ENCODE measurements at regions not wholly inside any gene's neighbourhood (a gene's known extent, or its start where the extent isn't known, plus 50 kb on each side); places are given as distances from the start of the nearest gene placed in this dataset.

GRCh38 chr16:85338638-85338982 lies 226.3 kb upstream of the CIBAR2 start:
- Histone ChIP-seq H3K4me3 (no peak overlapping the region), H3K36me3 (ENCODE audit: control insufficient read depth in 4 of 4, insufficient read depth in 4 of 4, low read length in 4 of 4) (peaks cover 0 to 3% (median 0%) of the 10 kb centered on the region in 4 donors), H3K27ac (ENCODE audit: low read depth in 1 of 2, low read length in 1 of 2) (no peak overlapping the region), H3K27me3 (ENCODE audit: control insufficient read depth in 3 of 3, insufficient read depth in 3 of 3, low read length in 2 of 3) (no peaks in the 10 kb centered on the region), H3K9me3 (ENCODE audit: control insufficient read depth in 4 of 4, insufficient read depth in 3 of 4, low read length in 3 of 4) (no peaks in the 10 kb centered on the region), H3K4me1 (ENCODE audit: control insufficient read depth in 5 of 5, insufficient read depth in 5 of 5, low read length in 5 of 5) (peaks cover 0 to 24% (median 7%) of the 10 kb centered on the region in 5 donors), H3K9ac (ENCODE audit: insufficient read depth in 1 of 2, low read length in 2 of 2) (no peak overlapping the region)
- ATAC-seq (ENCODE audit: insufficient read depth, low FRiP score) (no peak), DNase-seq (no peak)
- 93 to 95% methylated on average over 15 of the region's 15 CpGs for WGBS, 2 donors
- no peak for TF ChIP-seq CTCF (IDR thresholded peaks at IDR 0.05; ENCODE audit: control extremely low read depth, extremely low read depth)

- H3K36me3 ChIP-seq (ENCODE audit: control insufficient read depth in 4 of 4, insufficient read depth in 4 of 4, low read length in 4 of 4): peaks cover 0 to 3% (median 0%) of the 10 kb centered on the region in 4 donors
- DNase-seq: no peak
- TF ChIP-seq CTCF (IDR thresholded peaks at IDR 0.05; ENCODE audit: control extremely low read depth, extremely low read depth): no peak
- ATAC-seq (ENCODE audit: insufficient read depth, low FRiP score): no peak
- no peak overlapping the region for H3K4me3 ChIP-seq
- WGBS, 2 donors: 80 to 89% methylated on average over 24 of the region's 24 CpGs
- H3K4me1 ChIP-seq (ENCODE audit: control insufficient read depth in 5 of 5, insufficient read depth in 5 of 5, low read length in 5 of 5): peaks cover 0 to 19% (median 2%) of the 10 kb centered on the region in 5 donors
- no peak overlapping the region for H3K27ac ChIP-seq (ENCODE audit: low read depth in 1 of 2, low read length in 1 of 2)
- H3K9ac ChIP-seq (ENCODE audit: insufficient read depth in 1 of 2, low read length in 2 of 2): no peak overlapping the region
- H3K27me3 ChIP-seq (ENCODE audit: control insufficient read depth in 3 of 3, insufficient read depth in 3 of 3, low read length in 2 of 3): no peaks in the 10 kb centered on the region
- no peaks in the 10 kb centered on the region for H3K9me3 ChIP-seq (ENCODE audit: control insufficient read depth in 4 of 4, insufficient read depth in 3 of 4, low read length in 3 of 4)
These were observed 226.9 kb upstream of the CIBAR2 start for GRCh38 chr16:85338989-85339685.

- H3K27ac ChIP-seq (ENCODE audit: low read depth in 1 of 2, low read length in 1 of 2): no peak overlapping the region
- no peak overlapping the region for H3K4me3 ChIP-seq
- no peak for DNase-seq
- WGBS, 2 donors: 92 to 93% methylated on average over 19 of the region's 19 CpGs
- H3K4me1 ChIP-seq (ENCODE audit: control insufficient read depth in 5 of 5, insufficient read depth in 5 of 5, low read length in 5 of 5): no peaks in the 10 kb centered on the region
- H3K36me3 ChIP-seq (ENCODE audit: control insufficient read depth in 4 of 4, insufficient read depth in 4 of 4, low read length in 4 of 4): no peaks in the 10 kb centered on the region
- no peak for ATAC-seq (ENCODE audit: insufficient read depth, low FRiP score)
- no peaks in the 10 kb centered on the region for H3K27me3 ChIP-seq (ENCODE audit: control insufficient read depth in 3 of 3, insufficient read depth in 3 of 3, low read length in 2 of 3)
- TF ChIP-seq CTCF (IDR thresholded peaks at IDR 0.05; ENCODE audit: control extremely low read depth, extremely low read depth): no peak
- no peak overlapping the region for H3K9ac ChIP-seq (ENCODE audit: insufficient read depth in 1 of 2, low read length in 2 of 2)
- H3K9me3 ChIP-seq (ENCODE audit: control insufficient read depth in 4 of 4, insufficient read depth in 3 of 4, low read length in 3 of 4): no peaks in the 10 kb centered on the region
These were observed 229.9 kb upstream of the CIBAR2 start for GRCh38 chr16:85341972-85342695.
